K562 (cell line): ENCODE measurements at regions not wholly inside any gene's neighbourhood (a gene's known extent, or its start where the extent isn't known, plus 50 kb on each side); places are given as distances from the start of the nearest gene placed in this dataset.

ENCODE experiments used
- ARID1B ChIP-seq: fragments of 450-650 bp; IDR thresholded peaks from 2 replicates; pipeline ENCODE4 v1.6.1; 2016; ENCODE audit warnings: antibody characterized with exemption, mild to moderate bottlenecking, inconsistent platforms
- BRF2 ChIP-seq: IDR thresholded peaks from 3 replicates; pipeline ENCODE4 v1.6.1; 2011; ENCODE audit warnings: borderline replicate concordance, mild to moderate bottlenecking; ENCODE audit not compliant: insufficient read length, insufficient read depth
- CBFA2T3 ChIP-seq: fragments of 450-650 bp; IDR thresholded peaks from 2 replicates; pipeline ENCODE4 v1.6.1; 2017
- DLX4 ChIP-seq: fragments of 250-450 bp; sonication (Bioruptor Pico); IDR thresholded peaks from 2 replicates; pipeline ENCODE4 v1.6.1; 2021; ENCODE audit warnings: mild to moderate bottlenecking
- DNMT1 ChIP-seq: fragments of 450-650 bp; IDR thresholded peaks from 2 replicates; pipeline ENCODE4 v1.6.1; 2016; ENCODE audit warnings: antibody characterized with exemption, mild to moderate bottlenecking
- HBP1 ChIP-seq: fragments of 450-650 bp; formaldehyde crosslinking; IDR thresholded peaks from 2 replicates; pipeline ENCODE4 v1.4.0; 2022; ENCODE audit warnings: missing genetic modification characterization
- KLF6 ChIP-seq: fragments of 250-450 bp; sonication (Bioruptor Pico); IDR thresholded peaks from 2 replicates; pipeline ENCODE4 v1.4.0; 2020; ENCODE audit warnings: mild to moderate bottlenecking, moderate library complexity, borderline replicate concordance
- MNT ChIP-seq, 2 experiments: fragments of 450-650 bp; conservative IDR thresholded peaks; 2 replicates each; pipeline ENCODE4 v1.6.1; 2017; ENCODE audit warnings: mild to moderate bottlenecking in 2 of 2, moderate library complexity in 2 of 2
- NBN ChIP-seq: fragments of 450-650 bp; IDR thresholded peaks from 2 replicates; pipeline ENCODE4 v1.6.1; 2016; ENCODE audit warnings: low read depth, mild to moderate bottlenecking
- NFE2L1 ChIP-seq: fragments of 450-650 bp; IDR thresholded peaks from 2 replicates; pipeline ENCODE4 v1.6.1; 2016; ENCODE audit warnings: missing genetic modification characterization, low read depth, mild to moderate bottlenecking, missing compliant biosample characterization, moderate library complexity, borderline replicate concordance
- SAFB ChIP-seq: fragments of 200-400 bp; formaldehyde crosslinking; IDR thresholded peaks from 2 replicates; pipeline ENCODE4 v1.6.1; 2017; ENCODE audit warnings: low read depth, low read length, borderline replicate concordance
- SMARCC2 ChIP-seq: fragments of 450-650 bp; IDR thresholded peaks from 2 replicates; pipeline ENCODE4 v1.6.1; 2017; ENCODE audit warnings: antibody characterized with exemption, moderate library complexity, mild to moderate bottlenecking, low read depth
- SRF ChIP-seq, 2 experiments: fragments of 250-450, 450-650 bp in 1 of 2; sonication (Bioruptor Pico) in 1 of 2; sonication (generic) in 1 of 2; formaldehyde crosslinking; IDR thresholded peaks; 2 replicates each; pipeline versions ENCODE4 v1.5.0 to v1.5.1; 2020 to 2022; ENCODE audit warnings: mild to moderate bottlenecking in 1 of 2, missing genetic modification reagents in 1 of 2
- TCF3 ChIP-seq: sonication (generic); formaldehyde crosslinking; IDR thresholded peaks from 2 replicates; pipeline ENCODE4 v1.4.0; 2020; ENCODE audit warnings: mild to moderate bottlenecking, missing genetic modification reagents
- TEAD4 ChIP-seq, 2 experiments: sonication (generic) in 1 of 2; formaldehyde crosslinking in 1 of 2; IDR thresholded peaks; 2 replicates each; pipeline versions ENCODE4 v1.6.1 to v1.8.0; 2012 to 2022; ENCODE audit warnings: borderline replicate concordance in 1 of 2, inconsistent platforms in 1 of 2, low read length in 1 of 2, mild to moderate bottlenecking in 1 of 2, missing genetic modification reagents in 1 of 2
- ZBTB7A ChIP-seq: IDR thresholded peaks from 2 replicates; pipeline ENCODE4 v1.6.1; 2011; ENCODE audit warnings: low read depth, mild to moderate bottlenecking, low read length, moderate library complexity, borderline replicate concordance; ENCODE audit not compliant: control insufficient read depth
- ZC3H8 ChIP-seq: fragments of 450-650 bp; IDR thresholded peaks from 2 replicates; pipeline ENCODE4 v1.6.1; 2017
- ZNF23 ChIP-seq: fragments of 250-450 bp; sonication (Bioruptor Pico); IDR thresholded peaks from 2 replicates; pipeline ENCODE4 v1.4.0; 2020; ENCODE audit warnings: mild to moderate bottlenecking
- ZNF444 ChIP-seq: fragments of 250-450 bp; sonication (Bioruptor Pico); IDR thresholded peaks from 2 replicates; pipeline ENCODE4 v1.4.0; 2020; ENCODE audit warnings: mild to moderate bottlenecking, moderate library complexity
- ZNF740 ChIP-seq, 3 experiments: fragments of 200-800 bp in 1 of 3; sonication (Bioruptor generic) in 1 of 3; sonication (generic) in 1 of 3; formaldehyde crosslinking in 1 of 3; IDR thresholded peaks; 2 replicates each; pipeline versions ENCODE4 v1.6.1 to v1.8.0; 2016 to 2022; ENCODE audit warnings: mild to moderate bottlenecking in 2 of 3, missing compliant biosample characterization in 2 of 3, missing genetic modification characterization in 2 of 3, missing genetic modification reagents in 1 of 3
- ZNF79 ChIP-seq: fragments of 250-450 bp; sonication (Bioruptor Pico); IDR thresholded peaks from 2 replicates; pipeline ENCODE4 v1.4.0; 2020; ENCODE audit warnings: low read depth, mild to moderate bottlenecking, moderate library complexity

- TF ChIP-seq KLF6 (CRISPR knock-in tag), result no peak
- no peak for TF ChIP-seq ZC3H8
- no peak for TF ChIP-seq ZNF23 (CRISPR knock-in tag)
- no peak for TF ChIP-seq BRF2
- TF ChIP-seq DNMT1, result no peak
- TF ChIP-seq SMARCC2, result no peak
- TF ChIP-seq MNT (conservative IDR thresholded peaks at IDR 0.05), result no peak
- peak; percentile 26; the same call in 1 of the 2 replicates for TF ChIP-seq ARID1B
- TF ChIP-seq ZBTB7A, result no peak
- no peak for TF ChIP-seq SAFB
- no peak for TF ChIP-seq ZNF740 (CRISPR knock-in tag; IDR thresholded peaks at IDR 0.05)
- no peak for TF ChIP-seq ZNF740 (tag; IDR thresholded peaks at IDR 0.05)
- no peak for TF ChIP-seq ZNF444 (CRISPR knock-in tag)
- TF ChIP-seq HBP1, result no peak
- no peak for TF ChIP-seq DLX4
- no peak for TF ChIP-seq ZNF79
- 0 out of 2 replicates have a peak, but pooled peaks have one; percentile 8 for TF ChIP-seq TEAD4 (IDR thresholded peaks at IDR 0.05; ENCODE audit: low read length)
- TF ChIP-seq TEAD4 (CRISPR knock-in tag; IDR thresholded peaks at IDR 0.05; ENCODE audit: borderline replicate concordance), result no peak
- TF ChIP-seq TCF3 (CRISPR knock-in tag), result peak; percentile 30; the same call in 1 of the 2 replicates
- no peak for TF ChIP-seq NFE2L1 (tag)
- TF ChIP-seq SRF (CRISPR knock-in tag; IDR thresholded peaks at IDR 0.05), result peak in 1 of 2 experiments; percentile 81; a peak in 1 of 4 replicates
- TF ChIP-seq CBFA2T3, result peak; percentile 42
- TF ChIP-seq NBN, result no peak
These were observed 1260.3 kb downstream of the BRD1 start (continued) for GRCh38 chr22:48567213-48567975.
